ENCODE measurements at regions not wholly inside any gene's neighbourhood (a gene's known extent, or its start where the extent isn't known, plus 50 kb on each side); places are given as distances from the start of the nearest gene placed in this dataset.
"Not testable (repeated sequence)": the region's sequence is repeated elsewhere in the genome, so short reads cannot be mapped to it uniquely, and the experiment has no call there.

DNA sequence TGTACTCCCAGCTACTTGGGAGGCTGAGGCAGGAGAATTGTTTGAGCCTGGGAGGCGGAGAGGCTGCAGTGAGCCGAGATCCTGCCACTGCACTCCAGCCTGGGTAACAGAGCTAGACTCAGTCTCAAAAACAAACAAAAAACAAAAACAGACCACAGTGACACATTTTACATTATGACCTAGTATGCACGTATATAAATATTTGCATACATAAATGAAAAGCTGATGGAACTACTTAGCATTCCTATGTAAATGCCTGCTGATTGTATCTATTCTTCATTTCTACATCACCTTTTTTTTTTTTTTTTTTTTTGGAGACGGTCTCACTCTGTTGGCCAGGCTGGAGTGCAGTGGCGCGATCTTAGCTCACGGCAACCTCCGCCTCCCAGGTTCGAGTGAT lies 116.6 kb upstream of the PRKX start:
- TF ChIP-seq EZH2 (IDR thresholded peaks at IDR 0.05; ENCODE audit: low read depth, unreplicated experiment); REST (IDR thresholded peaks at IDR 0.05; ENCODE audit: unreplicated experiment); POLR2AphosphoS5 (IDR thresholded peaks at IDR 0.05; ENCODE audit: low read depth); EZH2phosphoT487 (IDR thresholded peaks at IDR 0.05; ENCODE audit: unreplicated experiment); ZNF114 (CRISPR knock-in tag; IDR thresholded peaks at IDR 0.05); STAT1 (IDR thresholded peaks at IDR 0.05; ENCODE audit: unreplicated experiment); JUNB (IDR thresholded peaks at IDR 0.05; ENCODE audit: unreplicated experiment); CREB1 (CRISPR knock-in tag; IDR thresholded peaks at IDR 0.05; ENCODE audit: low read depth): not testable (repeated sequence)
- TF ChIP-seq, protein P1, sequence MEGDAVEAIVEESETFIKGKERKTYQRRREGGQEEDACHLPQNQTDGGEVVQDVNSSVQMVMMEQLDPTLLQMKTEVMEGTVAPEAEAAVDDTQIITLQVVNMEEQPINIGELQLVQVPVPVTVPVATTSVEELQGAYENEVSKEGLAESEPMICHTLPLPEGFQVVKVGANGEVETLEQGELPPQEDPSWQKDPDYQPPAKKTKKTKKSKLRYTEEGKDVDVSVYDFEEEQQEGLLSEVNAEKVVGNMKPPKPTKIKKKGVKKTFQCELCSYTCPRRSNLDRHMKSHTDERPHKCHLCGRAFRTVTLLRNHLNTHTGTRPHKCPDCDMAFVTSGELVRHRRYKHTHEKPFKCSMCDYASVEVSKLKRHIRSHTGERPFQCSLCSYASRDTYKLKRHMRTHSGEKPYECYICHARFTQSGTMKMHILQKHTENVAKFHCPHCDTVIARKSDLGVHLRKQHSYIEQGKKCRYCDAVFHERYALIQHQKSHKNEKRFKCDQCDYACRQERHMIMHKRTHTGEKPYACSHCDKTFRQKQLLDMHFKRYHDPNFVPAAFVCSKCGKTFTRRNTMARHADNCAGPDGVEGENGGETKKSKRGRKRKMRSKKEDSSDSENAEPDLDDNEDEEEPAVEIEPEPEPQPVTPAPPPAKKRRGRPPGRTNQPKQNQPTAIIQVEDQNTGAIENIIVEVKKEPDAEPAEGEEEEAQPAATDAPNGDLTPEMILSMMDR (conservative IDR thresholded peaks at IDR 0.05; ENCODE audit: low read depth in 2 of 2), result not testable (repeated sequence)
- TF ChIP-seq, protein P2, sequence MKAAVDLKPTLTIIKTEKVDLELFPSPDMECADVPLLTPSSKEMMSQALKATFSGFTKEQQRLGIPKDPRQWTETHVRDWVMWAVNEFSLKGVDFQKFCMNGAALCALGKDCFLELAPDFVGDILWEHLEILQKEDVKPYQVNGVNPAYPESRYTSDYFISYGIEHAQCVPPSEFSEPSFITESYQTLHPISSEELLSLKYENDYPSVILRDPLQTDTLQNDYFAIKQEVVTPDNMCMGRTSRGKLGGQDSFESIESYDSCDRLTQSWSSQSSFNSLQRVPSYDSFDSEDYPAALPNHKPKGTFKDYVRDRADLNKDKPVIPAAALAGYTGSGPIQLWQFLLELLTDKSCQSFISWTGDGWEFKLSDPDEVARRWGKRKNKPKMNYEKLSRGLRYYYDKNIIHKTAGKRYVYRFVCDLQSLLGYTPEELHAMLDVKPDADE (IDR thresholded peaks at IDR 0.05), result not testable (repeated sequence)
